DLD1 (cell line): ENCODE measurements at regions not wholly inside any gene's neighbourhood (a gene's known extent, or its start where the extent isn't known, plus 50 kb on each side); places are given as distances from the start of the nearest gene placed in this dataset.

Source experiments
- in situ Hi-C: cut with HindIII; loops from 2 replicates; pipeline ENCODE4 v1.10.0; 2017; ENCODE audit warnings: low sequenced_read_pairs

GRCh38 chr7:28231176-28231575 lies 50.6 kb upstream of the JAZF1 start:
- in situ Hi-C loops: no loop called here

GRCh38 chr7:28236560-28236959 lies 56.0 kb upstream of the JAZF1 start:
- in situ Hi-C loops: no loop called here

- in situ Hi-C loops: no loop called here
These were observed 56.8 kb upstream of the JAZF1 start for GRCh38 chr7:28237363-28237762.

GRCh38 chr7:28239823-28240204 lies 59.2 kb upstream of the JAZF1 start:
- in situ Hi-C loops: no loop called here

- in situ Hi-C loops: no loop called here
These were observed 59.9 kb upstream of the JAZF1 start for GRCh38 chr7:28240481-28240880.

- in situ Hi-C loops: no loop called here
These were observed 63.3 kb upstream of the JAZF1 start for GRCh38 chr7:28243861-28244260.

GRCh38 chr7:28245123-28245878 lies 64.7 kb upstream of the JAZF1 start:
- in situ Hi-C loops: no loop called here

- in situ Hi-C loops: no loop called here
These were observed 66.4 kb upstream of the JAZF1 start for GRCh38 chr7:28246921-28247461.

GRCh38 chr7:28258240-28258639 lies 77.6 kb upstream of the JAZF1 start:
- in situ Hi-C loops: no loop called here

- in situ Hi-C loops: no loop called here
These were observed 80.4 kb upstream of the JAZF1 start for GRCh38 chr7:28260969-28261368.

GRCh38 chr7:28263622-28264271 lies 83.2 kb upstream of the JAZF1 start:
- in situ Hi-C loops: no loop called here

GRCh38 chr7:28266402-28266801 lies 85.8 kb upstream of the JAZF1 start:
- in situ Hi-C loops: no loop called here

GRCh38 chr7:28267012-28267411 lies 86.4 kb upstream of the JAZF1 start:
- in situ Hi-C loops: no loop called here

- in situ Hi-C loops: no loop called here
These were observed 89.2 kb upstream of the JAZF1 start for GRCh38 chr7:28269700-28270361.

GRCh38 chr7:28270536-28270935 lies 89.9 kb upstream of the JAZF1 start:
- in situ Hi-C loops: no loop called here

GRCh38 chr7:28272461-28272877 lies 91.9 kb upstream of the JAZF1 start:
- in situ Hi-C loops: no loop called here

GRCh38 chr7:28276298-28276697 lies 95.7 kb upstream of the JAZF1 start:
- in situ Hi-C loops: no loop called here

- in situ Hi-C loops: no loop called here
These were observed 96.8 kb upstream of the JAZF1 start for GRCh38 chr7:28277364-28277763.

GRCh38 chr7:28277958-28278357 lies 97.4 kb upstream of the JAZF1 start:
- in situ Hi-C loops: no loop called here

- in situ Hi-C loops: no loop called here
These were observed 99.9 kb upstream of the JAZF1 start for GRCh38 chr7:28280516-28280915.

GRCh38 chr7:28290496-28290895 lies 109.9 kb upstream of the JAZF1 start:
- in situ Hi-C loops: no loop called here

- in situ Hi-C loops: no loop called here
These were observed 111.0 kb upstream of the JAZF1 start for GRCh38 chr7:28291559-28291958.
